CD4-positive, alpha-beta T cell treated with Interleukin-4 for 1 hour (primary cell): ENCODE measurements at regions not wholly inside any gene's neighbourhood (a gene's known extent, or its start where the extent isn't known, plus 50 kb on each side); places are given as distances from the start of the nearest gene placed in this dataset.

Source experiments
- DNase-seq, 2 donors: peaks; one replicate each; pipeline ENCODE4 v3.0.0-alpha.2; 2020 to 2022

- DNase-seq = no peak
Observed at GRCh38 chr20:51121901-51122412, 99.0 kb upstream of the KCNG1 start.

GRCh38 chr20:51121272-51121671 lies 98.4 kb upstream of the KCNG1 start:
- DNase-seq = no peak

- no peak for DNase-seq
Observed at GRCh38 chr20:51120868-51121267, 98.0 kb upstream of the KCNG1 start.

- DNase-seq = no peak
Observed at GRCh38 chr20:51120438-51120837, 97.5 kb upstream of the KCNG1 start.

GRCh38 chr20:51119914-51120313 lies 97.0 kb upstream of the KCNG1 start:
- DNase-seq = no peak

- DNase-seq = no peak
Observed at GRCh38 chr20:51118985-51119527, 96.1 kb upstream of the KCNG1 start.

GRCh38 chr20:51118216-51118615 lies 95.3 kb upstream of the KCNG1 start:
- DNase-seq = no peak

GRCh38 chr20:51116765-51117686 lies 94.1 kb upstream of the KCNG1 start:
- DNase-seq = no peak

GRCh38 chr20:51111290-51111689 lies 88.4 kb upstream of the KCNG1 start:
- no peak for DNase-seq

GRCh38 chr20:51108638-51109363 lies 85.9 kb upstream of the KCNG1 start:
- no peak for DNase-seq

- no peak for DNase-seq
Observed at GRCh38 chr20:51106011-51106410, 83.1 kb upstream of the KCNG1 start.

- no peak for DNase-seq
Observed at GRCh38 chr20:51104960-51105920, 82.3 kb upstream of the KCNG1 start.

GRCh38 chr20:51100617-51101016 lies 77.7 kb upstream of the KCNG1 start:
- DNase-seq = no peak

GRCh38 chr20:51098284-51098810 lies 75.4 kb upstream of the KCNG1 start:
- no peak for DNase-seq

- no peak for DNase-seq
Observed at GRCh38 chr20:51097351-51098120, 74.6 kb upstream of the KCNG1 start.

- DNase-seq = no peak
Observed at GRCh38 chr20:51096582-51097267, 73.8 kb upstream of the KCNG1 start.

- no peak for DNase-seq
Observed at GRCh38 chr20:51095633-51096521, 73.0 kb upstream of the KCNG1 start.

- no peak for DNase-seq
Observed at GRCh38 chr20:51094221-51094620, 71.3 kb upstream of the KCNG1 start.

- no peak for DNase-seq
Observed at GRCh38 chr20:51093240-51093763, 70.4 kb upstream of the KCNG1 start.
